ENCODE measurements at regions not wholly inside any gene's neighbourhood (a gene's known extent, or its start where the extent isn't known, plus 50 kb on each side); places are given as distances from the start of the nearest gene placed in this dataset.

GRCh38 chr3:59270209-59270608, 220.4 kb upstream of the CFAP20DC start:
- no peak for DNase-seq (ENCODE audit: low read depth in 2 of 3, low spot score in 2 of 3)

DNA sequence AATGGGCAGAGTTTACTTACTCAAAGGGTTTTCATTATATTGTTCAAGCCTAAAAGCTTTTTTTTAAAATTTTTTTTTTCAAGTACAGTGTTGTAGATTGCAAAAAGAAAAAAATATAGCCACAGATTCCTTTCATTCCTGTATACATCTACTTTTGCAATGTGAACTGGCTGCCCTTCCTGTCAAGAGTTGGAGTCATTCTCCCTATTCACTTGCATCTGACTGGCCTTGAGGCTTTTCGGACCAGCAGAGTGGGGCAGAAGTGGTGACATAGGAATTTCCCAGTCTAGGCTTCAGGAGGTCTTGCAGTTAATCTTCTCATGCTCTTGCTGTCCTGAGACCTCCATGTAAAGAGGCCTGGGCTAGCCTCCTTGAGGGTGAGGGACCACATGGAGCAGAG, 218.3 kb upstream of the CFAP20DC start:
- no peak for DNase-seq (ENCODE audit: low read depth in 2 of 3, low spot score in 2 of 3)

GRCh38 chr3:59267021-59267420, 217.2 kb upstream of the CFAP20DC start:
- no peak for DNase-seq (ENCODE audit: low read depth in 2 of 3, low spot score in 2 of 3)

DNA sequence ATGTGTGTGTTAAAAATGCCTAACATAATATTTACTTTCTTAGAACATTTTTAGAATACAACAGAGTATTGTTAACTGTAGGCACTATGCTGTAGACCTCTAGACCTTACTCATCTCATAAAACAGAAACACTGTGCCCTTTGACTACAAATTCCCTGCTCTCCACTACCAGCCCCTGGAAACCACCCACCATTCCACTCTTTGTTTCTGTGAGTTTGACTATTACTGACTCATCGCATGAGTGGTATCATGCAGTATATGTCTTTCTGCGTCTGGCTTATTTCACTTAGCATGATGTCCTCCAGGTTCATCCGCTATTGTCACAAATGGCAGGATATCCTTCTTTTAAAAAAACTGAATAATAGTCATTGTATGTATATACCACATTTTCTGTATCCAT, 216.7 kb upstream of the CFAP20DC start:
- DNase-seq (ENCODE audit: low read depth in 2 of 3, low spot score in 2 of 3): no peak

DNA sequence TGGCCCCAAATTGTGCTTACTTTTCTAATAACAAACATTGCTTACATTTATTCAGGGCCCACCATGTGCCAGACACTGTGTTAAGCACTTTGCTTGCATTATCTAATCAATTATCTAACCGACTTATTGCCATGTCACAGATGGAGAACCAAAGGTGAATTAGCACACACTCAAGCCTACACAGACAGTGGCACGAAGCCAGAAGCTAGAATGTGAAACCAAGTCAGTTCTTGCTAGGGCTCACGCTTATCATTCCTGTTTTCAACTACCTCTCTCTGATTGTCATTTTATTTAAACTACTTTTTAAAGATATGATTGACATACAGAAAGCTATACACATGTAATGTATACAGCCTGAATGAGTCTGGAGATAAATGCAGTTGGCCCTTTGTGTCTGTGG, 215.7 kb upstream of the CFAP20DC start:
- DNase-seq (ENCODE audit: low read depth in 2 of 3, low spot score in 2 of 3): no peak

DNA sequence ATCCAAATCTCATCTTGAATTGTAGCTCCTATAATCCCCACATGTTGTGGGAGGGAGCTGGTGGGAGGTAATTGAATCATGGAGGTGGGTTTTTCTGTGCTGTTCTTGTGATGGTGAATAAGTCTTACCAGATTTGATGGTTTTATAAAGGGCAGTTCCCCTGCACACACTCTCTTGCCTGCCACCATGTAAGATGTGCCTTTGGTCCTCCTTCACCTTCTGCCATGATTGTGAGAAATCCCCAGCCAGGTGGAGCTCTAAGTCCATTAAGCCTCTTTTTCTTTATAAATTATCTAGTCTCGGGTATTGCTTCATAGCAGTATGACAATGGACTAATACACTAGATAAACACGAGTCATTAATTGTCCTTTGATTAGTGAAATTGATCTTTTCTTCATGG, 214.5 kb upstream of the CFAP20DC start:
- no peak for DNase-seq (ENCODE audit: low read depth in 2 of 3, low spot score in 2 of 3)

DNA sequence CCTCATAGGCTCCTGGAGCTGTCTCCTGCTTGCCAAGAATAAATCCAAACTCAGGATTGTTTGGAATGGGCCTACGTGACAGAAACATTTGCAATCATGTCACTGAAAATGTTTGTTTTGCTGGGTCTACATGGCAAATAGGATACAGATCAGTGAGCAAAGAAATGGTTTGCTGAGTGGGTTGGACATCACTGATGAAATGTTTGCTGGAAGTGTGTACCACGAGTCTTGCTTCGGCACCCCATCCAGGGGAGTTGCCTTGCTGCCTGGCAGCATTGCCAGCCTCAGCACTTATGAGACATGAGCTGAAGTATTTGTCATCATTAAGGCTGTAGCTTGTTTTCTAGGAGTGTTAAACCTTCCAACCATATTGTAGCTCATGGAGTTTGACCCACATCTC, 213.3 kb upstream of the CFAP20DC start:
- no peak for DNase-seq (ENCODE audit: low read depth in 2 of 3, low spot score in 2 of 3)

GRCh38 chr3:59262076-59262498, 212.3 kb upstream of the CFAP20DC start:
- DNase-seq (ENCODE audit: low read depth in 2 of 3, low spot score in 2 of 3): no peak

- DNase-seq (ENCODE audit: low read depth in 2 of 3, low spot score in 2 of 3): no peak
These were observed 211.2 kb upstream of the CFAP20DC start for GRCh38 chr3:59261009-59261408.

GRCh38 chr3:59258550-59259260, 208.9 kb upstream of the CFAP20DC start:
- no peak for DNase-seq (ENCODE audit: low read depth in 2 of 3, low spot score in 2 of 3)

GRCh38 chr3:59257506-59257905, 207.7 kb upstream of the CFAP20DC start:
- no peak for DNase-seq (ENCODE audit: low read depth in 2 of 3, low spot score in 2 of 3)

DNA sequence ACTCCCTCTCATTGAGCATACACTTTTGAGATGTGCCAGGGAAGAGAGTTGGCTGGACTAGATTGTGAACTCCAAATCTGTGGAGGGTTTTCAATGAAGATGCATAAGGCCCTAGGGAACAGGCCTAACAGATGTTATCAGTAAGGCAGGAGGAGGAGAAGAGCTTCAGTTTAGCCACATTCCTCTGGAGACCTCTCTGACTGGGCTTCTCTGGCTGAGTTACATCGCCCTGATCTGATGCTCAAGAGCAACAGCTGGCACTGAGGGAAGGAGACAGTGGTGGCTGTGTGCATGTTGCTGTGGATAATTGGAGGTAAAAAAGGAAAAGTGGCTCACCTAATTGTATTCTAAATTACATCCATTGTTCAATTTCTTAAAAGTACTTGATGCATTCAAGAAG, 206.4 kb upstream of the CFAP20DC start:
- DNase-seq (ENCODE audit: low read depth in 2 of 3, low spot score in 2 of 3): no peak

DNA sequence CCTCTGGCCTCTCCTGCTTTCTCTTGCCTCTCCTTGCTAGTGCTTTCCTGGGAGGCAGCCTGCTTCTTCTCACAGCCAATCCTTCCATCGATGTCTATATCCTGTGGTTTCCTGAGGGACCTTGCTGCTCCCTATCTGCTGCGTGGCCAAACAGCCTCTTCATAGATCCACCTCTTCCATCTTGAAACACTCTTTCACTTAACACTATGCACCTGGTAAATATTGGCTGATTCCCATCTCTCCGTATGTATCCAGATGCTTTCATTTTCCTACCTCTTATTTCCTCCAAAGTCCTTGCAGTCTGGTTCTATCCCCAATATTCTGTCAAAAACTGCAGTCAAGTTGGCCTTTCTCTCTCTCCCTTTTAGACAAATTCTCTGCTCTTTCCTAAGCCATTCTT, 205.2 kb upstream of the CFAP20DC start:
- DNase-seq (ENCODE audit: low read depth in 2 of 3, low spot score in 2 of 3): no peak

DNA sequence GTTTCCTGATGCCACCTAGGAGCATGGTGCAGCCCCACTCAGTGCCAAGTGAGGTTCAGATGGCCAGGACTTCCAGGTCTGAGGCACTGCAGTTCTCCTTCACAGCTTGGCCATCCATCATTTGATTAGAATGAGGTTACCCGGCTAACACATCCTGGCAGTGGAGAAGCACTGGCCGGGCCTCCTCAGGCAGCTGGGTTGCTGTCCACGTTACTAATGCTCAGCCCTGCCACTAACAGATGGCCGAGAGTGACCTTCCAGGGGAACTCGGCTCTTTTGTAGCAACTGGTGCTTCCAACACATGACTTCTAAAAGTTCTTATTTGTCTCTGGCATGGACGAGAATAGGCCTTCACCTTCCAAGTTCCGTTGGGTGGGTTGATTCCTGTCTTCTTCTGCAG, 204.6 kb upstream of the CFAP20DC start:
- no peak for DNase-seq (ENCODE audit: low read depth in 2 of 3, low spot score in 2 of 3)

DNA sequence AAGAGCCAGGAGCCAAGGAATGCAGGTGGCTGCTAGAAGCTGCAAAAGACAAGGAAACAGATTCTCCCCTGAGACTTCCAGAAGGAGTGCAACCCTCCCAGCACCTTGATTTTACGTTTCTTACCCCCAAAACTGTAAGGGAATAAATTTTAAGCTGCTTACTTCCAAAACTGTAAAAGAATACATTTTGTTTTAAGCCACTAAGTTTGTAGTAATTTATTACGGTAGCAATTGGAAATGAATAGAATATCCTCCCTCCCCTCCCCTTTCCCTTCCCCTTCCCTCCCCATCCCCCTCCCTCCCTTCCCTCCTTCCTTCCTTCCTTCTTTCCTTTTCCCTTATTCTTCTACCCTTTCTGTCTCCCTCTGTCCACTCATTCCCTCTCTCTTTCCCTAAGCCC, 203.7 kb upstream of the CFAP20DC start:
- no peak for DNase-seq (ENCODE audit: low read depth in 2 of 3, low spot score in 2 of 3)

GRCh38 chr3:59251869-59252268, 202.0 kb upstream of the CFAP20DC start:
- no peak for DNase-seq (ENCODE audit: low read depth in 2 of 3, low spot score in 2 of 3)

DNA sequence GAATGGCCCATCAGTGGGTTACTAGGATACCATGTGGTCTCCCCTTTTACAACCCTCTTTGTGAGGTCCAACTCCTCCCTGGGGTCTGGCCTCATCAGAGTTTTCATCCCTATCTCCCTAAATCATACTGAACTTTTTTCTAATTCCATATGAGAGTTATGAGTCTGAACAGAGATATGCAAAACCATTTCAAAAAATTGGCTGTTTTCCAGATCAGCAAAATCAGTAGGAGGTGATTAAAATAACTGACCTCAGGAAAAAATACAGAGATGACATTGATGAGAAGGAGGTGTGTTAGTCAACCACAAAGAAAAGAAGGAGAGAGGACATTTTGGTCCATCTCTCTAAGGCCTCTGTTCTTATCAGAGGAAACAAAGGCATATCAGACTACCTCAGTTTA, 200.8 kb upstream of the CFAP20DC start:
- DNase-seq (ENCODE audit: low read depth in 2 of 3, low spot score in 2 of 3): no peak

GRCh38 chr3:59249698-59250361, 200.0 kb upstream of the CFAP20DC start:
- DNase-seq (ENCODE audit: low read depth in 2 of 3, low spot score in 2 of 3): no peak

- DNase-seq (ENCODE audit: low read depth in 2 of 3, low spot score in 2 of 3): no peak
These were observed 199.2 kb upstream of the CFAP20DC start for GRCh38 chr3:59249004-59249403.

DNA sequence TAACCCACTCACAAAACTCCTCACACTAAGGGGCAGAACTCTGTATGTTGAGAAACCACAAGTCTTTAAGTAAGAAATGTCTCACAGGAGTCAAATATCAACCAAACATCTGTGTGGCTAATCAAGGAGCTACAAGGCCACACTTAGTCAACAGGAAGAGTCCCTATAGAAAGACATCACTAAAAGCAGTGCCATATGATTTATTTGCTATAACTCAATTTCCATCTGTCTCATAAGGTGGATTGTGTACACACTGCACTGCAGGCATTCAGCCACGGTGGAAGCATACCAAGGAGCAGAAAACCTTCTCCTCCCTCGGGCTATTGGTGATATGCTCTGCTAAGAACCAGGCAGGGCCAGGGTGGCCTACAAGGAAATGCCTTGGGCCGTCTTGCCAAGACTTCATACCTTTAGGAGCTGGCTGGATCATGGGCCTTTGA, 197.6 kb upstream of the CFAP20DC start:
- DNase-seq (ENCODE audit: low read depth in 2 of 3, low spot score in 2 of 3): no peak

- no peak for DNase-seq (ENCODE audit: low read depth in 2 of 3, low spot score in 2 of 3)
These were observed 197.0 kb upstream of the CFAP20DC start for GRCh38 chr3:59246719-59247401.

All from hematopoietic multipotent progenitor cell (in vitro differentiated cells).